OCI-LY1 (cell line): ENCODE measurements at regions not wholly inside any gene's neighbourhood (a gene's known extent, or its start where the extent isn't known, plus 50 kb on each side); places are given as distances from the start of the nearest gene placed in this dataset.

Experiments
- H2AFZ ChIP-seq: fragments of 200-600 bp; sonication (generic), shearing (Covaris generic); 2 replicates; pipeline ENCODE4 v1.6.0; 2014; ENCODE audit warnings: antibody characterized with exemption, mild to moderate bottlenecking, low read length
- H3F3A ChIP-seq: fragments of 200-600 bp; sonication (generic), shearing (Covaris generic); 2 replicates; pipeline ENCODE4 v1.6.0; 2014; ENCODE audit warnings: mild to moderate bottlenecking, antibody characterized with exemption, low read length, moderate library complexity; ENCODE audit not compliant: insufficient read depth
- H3K27ac ChIP-seq: fragments of 200-600 bp; sonication (generic); 2 replicates; pipeline ENCODE4 v1.5.1; 2014; ENCODE audit warnings: low read length, mixed run types, mild to moderate bottlenecking, low read depth; ENCODE audit not compliant: poor library complexity, severe bottlenecking
- H3K27me3 ChIP-seq: fragments of 200-600 bp; sonication (generic); 2 replicates; pipeline ENCODE4 v1.6.0; 2014; ENCODE audit warnings: antibody characterized with exemption, mild to moderate bottlenecking, low read length, moderate library complexity; ENCODE audit not compliant: insufficient read depth
- H3K36me3 ChIP-seq: fragments of 200-600 bp; sonication (generic); 2 replicates; pipeline ENCODE4 v1.6.1; 2014; ENCODE audit warnings: mild to moderate bottlenecking, antibody characterized with exemption, low read length, moderate library complexity, mixed read lengths; ENCODE audit not compliant: insufficient read depth
- H3K4me1 ChIP-seq: fragments of 200-600 bp; sonication (generic); 2 replicates; pipeline ENCODE4 v1.5.1; 2014; ENCODE audit warnings: mild to moderate bottlenecking, low read length, moderate library complexity; ENCODE audit not compliant: insufficient read depth, severe bottlenecking
- H3K4me2 ChIP-seq: fragments of 200-600 bp; sonication (generic), shearing (Covaris generic); 2 replicates; pipeline ENCODE4 v1.6.1; 2014; ENCODE audit warnings: low read length
- H3K4me3 ChIP-seq: fragments of 200-600 bp; sonication (generic); 2 replicates; pipeline ENCODE4 v1.5.1; 2014; ENCODE audit warnings: low read length, low read depth, mild to moderate bottlenecking, mixed read lengths; ENCODE audit not compliant: poor library complexity, severe bottlenecking
- H3K79me2 ChIP-seq: fragments of 200-600 bp; shearing (Covaris generic); 2 replicates; pipeline ENCODE4 v1.6.1; 2016; ENCODE audit warnings: mixed run types, low read length, mixed read lengths; ENCODE audit not compliant: insufficient read depth
- H3K9ac ChIP-seq: fragments of 200-600 bp; sonication (generic), shearing (Covaris generic); 2 replicates; pipeline ENCODE4 v1.6.1; 2014; ENCODE audit warnings: mild to moderate bottlenecking, low read length, mixed read lengths
- H3K9me2 ChIP-seq: fragments of 200-600 bp; sonication (generic), shearing (Covaris generic); 2 replicates; pipeline ENCODE4 v1.6.1; 2014; ENCODE audit warnings: low read depth, mild to moderate bottlenecking, low read length, mixed read lengths
- H3K9me3 ChIP-seq: fragments of 200-600 bp; shearing (Covaris generic); 2 replicates; pipeline ENCODE4 v1.6.1; 2014; ENCODE audit warnings: low read length, mixed read lengths
- H4K20me1 ChIP-seq: fragments of 200-600 bp; sonication (generic), shearing (Covaris generic); 2 replicates; pipeline ENCODE4 v1.6.0; 2016; ENCODE audit warnings: mild to moderate bottlenecking, low read length; ENCODE audit not compliant: insufficient read depth
- EZH2 ChIP-seq: fragments of 200-600 bp; sonication (generic), shearing (Covaris generic); IDR thresholded peaks from 2 replicates; pipeline ENCODE4 v1.8.0; 2017; ENCODE audit warnings: borderline replicate concordance, mixed run types, mild to moderate bottlenecking, antibody characterized with exemption, low read length, moderate library complexity, mixed read lengths
- TF ChIP-seq, protein P1 (sequence below): fragments of 200-600 bp; sonication (generic), shearing (Covaris generic); IDR thresholded peaks from 2 replicates; pipeline ENCODE4 v1.5.1; 2017; ENCODE audit warnings: mild to moderate bottlenecking, antibody characterized with exemption, low read length, moderate library complexity, mixed read lengths

DNA sequence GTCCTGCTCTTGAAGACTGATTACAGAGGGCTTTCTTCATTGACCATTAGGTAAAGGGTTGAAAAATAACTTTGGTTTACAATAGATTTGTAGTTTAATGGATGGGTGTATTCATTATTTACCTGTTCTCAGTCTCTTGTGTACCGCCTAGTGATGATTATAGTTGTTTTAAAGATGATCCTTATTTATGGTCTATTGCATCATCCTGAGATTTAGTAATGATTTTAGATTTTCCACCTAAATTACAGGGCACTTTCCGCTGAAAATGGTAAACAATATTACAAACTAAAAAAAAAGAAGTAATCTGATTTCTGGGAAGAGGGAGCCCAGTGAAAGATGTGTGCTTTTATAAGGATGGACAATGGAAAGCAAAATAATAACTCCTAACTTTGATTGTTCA lies 78.4 kb upstream of the TMEM33 start:
- H3K36me3 ChIP-seq: no peaks in the 10 kb centered on the region
- no peak overlapping the region for H3K4me3 ChIP-seq
- no peaks in the 10 kb centered on the region for H3K9me2 ChIP-seq
- TF ChIP-seq EZH2: no peak
- TF ChIP-seq, protein P1, sequence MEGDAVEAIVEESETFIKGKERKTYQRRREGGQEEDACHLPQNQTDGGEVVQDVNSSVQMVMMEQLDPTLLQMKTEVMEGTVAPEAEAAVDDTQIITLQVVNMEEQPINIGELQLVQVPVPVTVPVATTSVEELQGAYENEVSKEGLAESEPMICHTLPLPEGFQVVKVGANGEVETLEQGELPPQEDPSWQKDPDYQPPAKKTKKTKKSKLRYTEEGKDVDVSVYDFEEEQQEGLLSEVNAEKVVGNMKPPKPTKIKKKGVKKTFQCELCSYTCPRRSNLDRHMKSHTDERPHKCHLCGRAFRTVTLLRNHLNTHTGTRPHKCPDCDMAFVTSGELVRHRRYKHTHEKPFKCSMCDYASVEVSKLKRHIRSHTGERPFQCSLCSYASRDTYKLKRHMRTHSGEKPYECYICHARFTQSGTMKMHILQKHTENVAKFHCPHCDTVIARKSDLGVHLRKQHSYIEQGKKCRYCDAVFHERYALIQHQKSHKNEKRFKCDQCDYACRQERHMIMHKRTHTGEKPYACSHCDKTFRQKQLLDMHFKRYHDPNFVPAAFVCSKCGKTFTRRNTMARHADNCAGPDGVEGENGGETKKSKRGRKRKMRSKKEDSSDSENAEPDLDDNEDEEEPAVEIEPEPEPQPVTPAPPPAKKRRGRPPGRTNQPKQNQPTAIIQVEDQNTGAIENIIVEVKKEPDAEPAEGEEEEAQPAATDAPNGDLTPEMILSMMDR: no peak
- H3K9me3 ChIP-seq: no peaks in the 10 kb centered on the region
- H3K27me3 ChIP-seq: no peaks in the 10 kb centered on the region
- H4K20me1 ChIP-seq: no peaks in the 10 kb centered on the region
- H3K4me2 ChIP-seq: no peak overlapping the region
- no peaks in the 10 kb centered on the region for H3K79me2 ChIP-seq
- no peaks in the 10 kb centered on the region for H3F3A ChIP-seq
- H3K27ac ChIP-seq: no peak overlapping the region
- H3K9ac ChIP-seq: no peak overlapping the region
- no peaks in the 10 kb centered on the region for H3K4me1 ChIP-seq
- H2AFZ ChIP-seq: no peak overlapping the region

GRCh38 chr4:41853973-41854372 lies 81.3 kb upstream of the TMEM33 start:
- H3F3A ChIP-seq: no peaks in the 10 kb centered on the region

DNA sequence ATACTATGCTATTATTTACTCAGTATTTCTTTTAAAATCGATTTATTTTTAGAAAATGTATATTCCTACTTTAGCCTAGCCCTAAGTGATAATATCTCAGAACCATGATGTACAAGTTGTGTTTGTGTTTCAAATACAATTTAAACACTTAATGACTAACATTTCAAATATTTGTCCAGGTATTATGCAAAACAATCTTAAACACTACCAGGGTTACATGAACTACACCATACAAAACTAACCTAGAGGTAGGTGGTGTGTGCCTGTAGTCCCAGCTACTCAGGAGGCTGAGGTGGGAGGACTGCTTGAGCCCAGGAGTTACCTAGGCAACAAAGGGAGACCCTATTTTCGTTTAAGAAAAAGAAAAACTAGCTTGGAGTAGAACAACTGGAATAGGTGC lies 83.0 kb upstream of the TMEM33 start:
- H4K20me1 ChIP-seq: no peaks in the 10 kb centered on the region
- no peaks in the 10 kb centered on the region for H3K79me2 ChIP-seq
- no peaks in the 10 kb centered on the region for H3K9me2 ChIP-seq
- no peak overlapping the region for H2AFZ ChIP-seq
- H3K4me3 ChIP-seq: no peak overlapping the region
- H3K4me2 ChIP-seq: no peak overlapping the region
- no peak for TF ChIP-seq EZH2
- TF ChIP-seq, protein P1: no peak
- H3K27me3 ChIP-seq: no peaks in the 10 kb centered on the region
- no peaks in the 10 kb centered on the region for H3K9me3 ChIP-seq
- no peak overlapping the region for H3K9ac ChIP-seq
- no peaks in the 10 kb centered on the region for H3K4me1 ChIP-seq
- no peaks in the 10 kb centered on the region for H3K36me3 ChIP-seq
- H3K27ac ChIP-seq: no peak overlapping the region
- H3F3A ChIP-seq: no peaks in the 10 kb centered on the region

More at GRCh38 chr4:41853973-41854372, 81.3 kb upstream of the TMEM33 start:
- Histone ChIP-seq H3K4me1 (no peaks in the 10 kb centered on the region), H3K9me2 (no peaks in the 10 kb centered on the region), H4K20me1 (no peaks in the 10 kb centered on the region), H3K36me3 (no peaks in the 10 kb centered on the region), H2AFZ (no peak overlapping the region), H3K4me2 (no peak overlapping the region), H3K9me3 (no peaks in the 10 kb centered on the region), H3K9ac (no peak overlapping the region), H3K79me2 (no peaks in the 10 kb centered on the region), H3K4me3 (no peak overlapping the region), H3K27ac (no peak overlapping the region), H3K27me3 (no peaks in the 10 kb centered on the region)
- TF ChIP-seq, protein P1: peak; percentile 26; the same call in 1 of the 2 replicates
- TF ChIP-seq EZH2: no peak
